OCI-LY7 (cell line): ENCODE measurements at regions not wholly inside any gene's neighbourhood (a gene's known extent, or its start where the extent isn't known, plus 50 kb on each side); places are given as distances from the start of the nearest gene placed in this dataset.

Experiments used
- BruUV-seq: library from RNA; stranded (reverse); fragments of 400-500 nt; replicated peaks from 2 replicates; lab custom pipeline; 2021; lab: Mats Ljungman, UMichigan
- CTCF ChIA-PET: fragments of 300-600 bp; sonication (Branson Sonifier 250); formaldehyde crosslinking; loops from one replicate; lab custom pipeline; 2022; ENCODE audit warnings: antibody characterized with exemption; ENCODE audit not compliant: unreplicated experiment; lab: Charles Lee
- POLR2A ChIA-PET: fragments of 300-600 bp; sonication (Branson Sonifier 250); formaldehyde crosslinking; loops from one replicate; lab custom pipeline; 2022; ENCODE audit warnings: antibody characterized with exemption; lab: Charles Lee
- DNase-seq: peaks from one replicate; pipeline ENCODE4 v3.0.0-alpha.2; 2015; ENCODE audit warnings: low spot score
- H2AFZ ChIP-seq: fragments of 200-600 bp; sonication (generic), shearing (Covaris generic); 2 replicates; pipeline ENCODE4 v1.6.1; 2014; ENCODE audit warnings: mild to moderate bottlenecking, antibody characterized with exemption, low read length, moderate library complexity
- H3K27ac ChIP-seq: fragments of 200-600 bp; sonication (generic); 2 replicates; pipeline ENCODE4 v1.5.1; 2014; ENCODE audit warnings: mixed run types, low read depth, mild to moderate bottlenecking, moderate library complexity, low read length, inconsistent platforms; ENCODE audit not compliant: poor library complexity, severe bottlenecking
- H3K36me3 ChIP-seq: fragments of 200-600 bp; sonication (generic); 2 replicates; pipeline ENCODE4 v1.6.1; 2014; ENCODE audit warnings: mild to moderate bottlenecking, antibody characterized with exemption, low read length, moderate library complexity, mixed read lengths; ENCODE audit not compliant: insufficient read depth
- H3K4me1 ChIP-seq: fragments of 200-600 bp; sonication (generic); 2 replicates; pipeline ENCODE4 v1.5.1; 2014; ENCODE audit warnings: mild to moderate bottlenecking, low read length; ENCODE audit not compliant: insufficient read depth, poor library complexity, severe bottlenecking
- H3K4me2 ChIP-seq: fragments of 200-600 bp; sonication (generic); 2 replicates; pipeline ENCODE4 v1.6.1; 2014; ENCODE audit warnings: mild to moderate bottlenecking, low read length
- H3K4me3 ChIP-seq: fragments of 200-600 bp; sonication (generic); 2 replicates; pipeline ENCODE4 v1.5.1; 2014; ENCODE audit warnings: mild to moderate bottlenecking, low read depth, low read length; ENCODE audit not compliant: poor library complexity, severe bottlenecking
- H3K79me2 ChIP-seq: fragments of 200-600 bp; sonication (generic); 2 replicates; pipeline ENCODE4 v1.6.1; 2016; ENCODE audit warnings: low read depth, mild to moderate bottlenecking, low read length, moderate library complexity, mixed read lengths; ENCODE audit not compliant: insufficient read depth
- H3K9me2 ChIP-seq: fragments of 200-600 bp; sonication (generic); 2 replicates; pipeline ENCODE4 v1.6.1; 2016; ENCODE audit warnings: mild to moderate bottlenecking, low read length, mixed read lengths; ENCODE audit not compliant: insufficient read depth
- H3K9me3 ChIP-seq: fragments of 200-600 bp; sonication (generic); 2 replicates; pipeline ENCODE4 v1.6.1; 2014; ENCODE audit warnings: mild to moderate bottlenecking, mixed run types, low read length, mixed read lengths
- H4K20me1 ChIP-seq: fragments of 200-600 bp; sonication (generic); 2 replicates; pipeline ENCODE4 v1.6.1; 2014; ENCODE audit warnings: mild to moderate bottlenecking, antibody characterized with exemption, low read length, moderate library complexity, mixed read lengths; ENCODE audit not compliant: insufficient read depth
- CTCF ChIP-seq: fragments of 200-600 bp; sonication (generic); conservative IDR thresholded peaks from 2 replicates; pipeline ENCODE4 v1.5.1; 2014; ENCODE audit warnings: mild to moderate bottlenecking, antibody characterized with exemption, low read length, moderate library complexity, mixed read lengths
- EZH2phosphoT487 ChIP-seq: fragments of 200-600 bp; sonication (generic); IDR thresholded peaks from 2 replicates; pipeline ENCODE4 v1.6.1; 2018; ENCODE audit warnings: low read depth, borderline replicate concordance, mild to moderate bottlenecking, mixed run types, antibody characterized with exemption, low read length, moderate library complexity, mixed read lengths
- intact Hi-C: fragments of 100-400 bp; cut with micrococcal nuclease; formaldehyde crosslinking; loops from one replicate; pipeline ENCODE4 v1.10.0; 2022; ENCODE audit not compliant: unreplicated experiment

DNA sequence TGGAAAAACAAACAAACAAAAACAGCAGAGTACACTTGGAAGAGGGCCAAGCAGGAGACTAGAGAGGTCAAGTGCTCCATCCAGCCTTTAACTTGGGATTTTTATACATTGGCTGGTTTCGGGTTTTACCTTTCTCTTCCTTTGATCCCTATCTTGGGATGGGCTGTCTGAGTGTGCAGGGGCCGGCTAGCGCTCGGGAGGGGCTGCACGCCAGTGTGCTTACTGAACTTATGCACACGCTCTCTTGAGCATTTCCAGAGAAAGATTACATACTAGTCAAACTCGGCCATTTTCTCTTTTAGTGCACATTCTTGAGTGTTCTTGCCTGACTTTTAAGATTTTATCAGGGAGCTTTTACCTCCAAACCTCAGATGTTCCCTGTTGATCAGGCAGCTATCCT is 707.8 kb downstream of the DSC3 start:
- Histone ChIP-seq H2AFZ (no peak overlapping the region), H3K9me2 (no peaks in the 10 kb centered on the region), H3K4me2 (no peak overlapping the region), H3K79me2 (no peaks in the 10 kb centered on the region), H3K36me3 (no peaks in the 10 kb centered on the region), H3K4me1 (no peaks in the 10 kb centered on the region), H4K20me1 (no peaks in the 10 kb centered on the region), H3K4me3 (no peak overlapping the region), H3K27ac (no peak overlapping the region), H3K9me3 (no peaks in the 10 kb centered on the region)
- TF ChIP-seq CTCF, result no peak
- no peak for TF ChIP-seq EZH2phosphoT487
- ChIA-PET CTCF (no interaction called here), POLR2A (no interaction called here)
- BruUV-seq, result no TSS peak
- DNase-seq, result no peak
- intact Hi-C loops, result no loop called here

DNA sequence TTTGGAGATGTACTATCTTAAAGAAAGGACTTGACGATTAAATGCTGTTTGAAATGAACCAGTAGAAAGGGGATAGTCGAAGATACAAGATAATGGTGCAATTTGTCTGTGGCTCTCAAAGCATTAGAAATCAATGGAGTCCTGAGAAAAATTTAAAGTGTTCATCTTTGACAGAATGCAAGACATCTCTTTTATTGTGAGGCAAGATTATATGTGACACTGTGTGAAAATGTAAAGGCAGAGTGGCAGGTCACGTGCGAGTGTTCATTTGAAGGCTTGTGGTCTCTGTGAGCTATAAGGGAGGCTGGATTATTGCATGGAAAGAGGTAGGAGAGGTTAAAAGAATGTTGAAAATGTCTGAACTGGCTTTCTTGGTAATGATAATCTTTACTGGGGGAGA is 709.2 kb downstream of the DSC3 start:
- H3K9me2 ChIP-seq, result no peaks in the 10 kb centered on the region
- H3K9me3 ChIP-seq, result no peaks in the 10 kb centered on the region
- no peaks in the 10 kb centered on the region for H3K36me3 ChIP-seq
- DNase-seq, result no peak
- no peak overlapping the region for H3K4me3 ChIP-seq
- intact Hi-C loops, result no loop called here
- POLR2A ChIA-PET, result no interaction called here
- H3K4me1 ChIP-seq, result no peaks in the 10 kb centered on the region
- H3K4me2 ChIP-seq, result no peak overlapping the region
- H2AFZ ChIP-seq, result no peak overlapping the region
- no peak overlapping the region for H3K27ac ChIP-seq
- CTCF ChIA-PET, result no interaction called here
- TF ChIP-seq EZH2phosphoT487 (no peak), CTCF (no peak)
- no peaks in the 10 kb centered on the region for H4K20me1 ChIP-seq
- H3K79me2 ChIP-seq, result no peaks in the 10 kb centered on the region
- BruUV-seq, result no TSS peak

- DNase-seq, result no peak
- Histone ChIP-seq H2AFZ (no peak overlapping the region), H3K79me2 (no peaks in the 10 kb centered on the region), H3K36me3 (no peaks in the 10 kb centered on the region), H3K9me3 (no peaks in the 10 kb centered on the region), H3K27ac (no peak overlapping the region), H3K4me3 (no peak overlapping the region), H3K9me2 (no peaks in the 10 kb centered on the region), H3K4me1 (no peaks in the 10 kb centered on the region), H3K4me2 (no peak overlapping the region), H4K20me1 (no peaks in the 10 kb centered on the region)
- POLR2A ChIA-PET, result no interaction called here
- no TSS peak for BruUV-seq
- intact Hi-C loops, result no loop called here
- TF ChIP-seq CTCF, result no peak
- TF ChIP-seq EZH2phosphoT487, result no peak
- CTCF ChIA-PET, result no interaction called here
Measured at GRCh38 chr18:30328839-30329238, 713.7 kb downstream of the DSC3 start.
